ENCODE measurements at regions not wholly inside any gene's neighbourhood (a gene's known extent, or its start where the extent isn't known, plus 50 kb on each side); places are given as distances from the start of the nearest gene placed in this dataset.
"Not testable (repeated sequence)": the region's sequence is repeated elsewhere in the genome, so short reads cannot be mapped to it uniquely, and the experiment has no call there.

DNA sequence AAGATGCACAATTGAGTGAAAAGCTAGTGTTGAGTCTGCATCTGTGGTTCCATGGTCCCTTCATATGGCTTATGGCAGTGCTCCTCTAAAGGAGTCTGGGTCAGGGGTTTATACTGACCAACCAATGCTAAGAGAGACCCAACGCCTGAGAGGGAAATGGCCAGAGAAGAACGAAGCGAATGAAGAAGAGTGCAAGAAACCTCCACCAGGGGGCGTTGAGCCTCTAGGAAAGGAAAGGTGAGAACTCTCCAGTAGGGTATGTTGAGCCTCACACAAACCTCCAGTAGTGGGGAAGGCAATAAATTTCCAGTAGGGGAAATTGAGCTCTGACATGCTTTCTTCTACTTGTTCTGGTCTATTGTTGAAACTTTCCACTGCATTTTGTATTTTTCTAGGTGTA, 470.6 kb downstream of the PRDM9 start:
- no peak for DNase-seq (ENCODE audit: low spot score)

DNA sequence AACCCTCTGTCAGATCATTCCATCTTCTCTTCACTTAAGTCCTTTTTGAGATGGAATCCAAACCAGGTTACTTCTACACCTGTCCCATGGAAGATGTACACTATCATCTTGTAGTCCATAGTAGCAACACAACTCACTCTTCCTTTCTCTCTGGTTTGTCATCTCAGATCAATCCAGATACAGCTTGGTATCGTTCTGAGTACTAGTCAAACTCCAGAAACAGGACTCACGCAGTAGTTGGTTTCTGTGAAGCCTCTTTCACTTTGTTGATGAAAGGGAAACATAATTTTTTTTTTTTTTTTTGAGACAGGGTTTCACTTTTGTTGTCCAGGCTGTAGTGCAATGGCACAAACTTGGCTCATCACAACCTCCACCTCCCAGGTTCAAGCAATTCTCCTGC, 484.0 kb downstream of the PRDM9 start:
- no peak for DNase-seq (ENCODE audit: low spot score)

DNA sequence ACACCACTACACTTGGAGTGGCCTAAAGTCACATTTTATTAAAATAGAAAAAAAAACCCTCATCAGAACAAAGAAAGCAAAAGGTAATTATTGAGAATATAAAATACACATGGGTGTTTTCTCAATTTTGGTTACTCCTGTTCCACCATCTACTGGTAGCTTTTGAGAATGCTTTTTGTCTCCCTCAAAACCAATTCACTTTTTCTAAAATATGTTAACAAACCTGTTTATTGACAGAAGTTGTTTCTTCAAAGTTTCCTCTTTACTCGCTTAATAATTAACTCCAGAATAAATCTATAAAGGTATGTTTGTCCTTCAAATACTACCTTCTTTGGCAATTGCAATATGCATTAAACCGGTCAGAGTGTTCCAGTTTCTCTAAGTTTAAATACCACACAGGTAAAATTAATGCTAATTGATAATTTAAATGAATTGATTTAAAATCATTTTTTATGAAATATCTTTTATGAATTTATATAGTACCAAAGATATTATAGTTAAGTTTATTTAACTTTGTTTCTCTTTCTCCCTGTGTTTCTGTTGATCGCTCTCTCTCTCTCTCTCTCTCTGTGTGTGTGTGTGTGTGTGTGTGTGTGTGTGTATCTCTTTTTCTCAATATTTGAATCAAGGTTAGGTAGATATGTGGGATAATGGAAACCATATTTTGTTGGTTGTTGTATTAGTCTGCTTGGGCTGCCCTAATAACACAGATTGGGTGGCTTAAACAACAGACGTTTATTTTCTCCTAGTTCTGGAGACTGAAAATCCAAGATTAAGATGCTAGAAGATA, 487.4 kb downstream of the PRDM9 start:
- DNase-seq (ENCODE audit: low spot score), result no peak

DNA sequence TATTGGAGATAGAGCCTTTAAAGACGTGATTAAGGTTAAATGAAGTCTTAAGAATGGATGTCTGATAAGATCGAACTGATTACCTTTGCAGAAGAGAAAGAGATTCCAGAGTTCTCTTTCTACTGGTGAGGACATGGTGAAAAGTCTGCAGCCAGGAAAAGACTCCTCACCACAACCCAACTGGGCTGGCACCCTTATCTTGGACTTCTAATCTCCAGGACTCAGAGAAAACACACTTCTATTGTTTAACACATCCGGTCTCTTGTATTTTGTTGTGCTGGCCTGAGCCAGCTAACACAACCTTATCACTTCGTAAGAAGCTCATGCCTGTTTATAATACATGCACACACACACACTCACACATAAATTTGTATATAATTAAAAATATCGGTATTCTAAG, 489.1 kb downstream of the PRDM9 start:
- DNase-seq (ENCODE audit: low spot score), result no peak

DNA sequence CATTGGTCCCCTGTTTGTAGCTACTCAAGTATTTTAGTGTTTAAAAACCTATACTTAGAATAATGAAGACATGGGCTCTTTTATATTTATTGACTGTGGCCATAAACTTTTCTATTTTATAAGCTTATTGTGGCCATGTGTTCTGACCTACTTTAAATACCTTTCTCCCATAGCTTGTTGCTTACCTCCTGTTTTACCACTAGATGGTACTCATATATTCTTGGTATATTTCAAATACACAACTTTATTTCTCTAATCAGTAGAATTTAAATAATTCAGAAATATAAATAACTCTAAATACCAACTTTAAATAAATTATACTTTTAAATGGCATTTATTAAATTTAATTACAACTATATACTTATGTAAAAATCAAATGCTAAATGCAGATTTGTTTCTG, 498.0 kb downstream of the PRDM9 start:
- no peak for DNase-seq (ENCODE audit: low spot score)

DNA sequence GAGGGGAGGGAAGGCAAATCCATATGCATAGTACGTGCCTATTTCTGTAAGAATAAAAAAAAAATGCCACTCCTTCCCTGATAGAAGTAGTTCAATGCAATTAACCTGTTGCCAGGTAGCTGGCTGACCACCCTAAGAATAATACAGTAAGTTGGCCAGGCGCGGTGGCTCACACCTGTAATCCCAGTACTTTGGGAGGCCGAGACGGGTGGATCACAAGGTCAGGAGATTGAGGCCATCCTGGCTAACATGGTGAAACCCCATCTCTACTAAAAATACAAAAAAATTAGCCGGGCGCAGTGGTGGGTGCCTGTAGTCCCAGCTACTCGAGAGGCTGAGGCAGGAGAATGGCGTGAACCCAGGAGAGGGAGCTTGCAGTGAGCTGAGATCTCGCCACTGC, 510.3 kb downstream of the PRDM9 start:
- not testable (repeated sequence) for DNase-seq (ENCODE audit: low spot score)

DNA sequence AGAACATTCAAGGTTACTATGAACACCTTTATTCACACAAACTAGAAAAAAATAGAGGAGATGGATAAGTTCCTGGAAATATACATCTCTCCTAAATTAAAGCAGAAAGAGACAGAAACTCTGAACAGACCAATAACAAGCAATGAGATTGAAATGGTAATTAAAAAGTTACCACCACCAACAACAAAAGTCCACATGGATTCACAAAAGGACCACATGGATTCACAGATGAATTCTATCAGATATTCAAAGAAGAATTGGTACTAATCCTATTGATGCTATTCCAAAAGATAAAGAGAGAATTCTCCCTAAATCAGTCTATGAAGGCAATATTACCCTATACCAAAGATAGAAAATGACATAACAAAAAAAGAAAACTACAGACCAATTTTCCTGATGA, 518.9 kb downstream of the PRDM9 start:
- DNase-seq (ENCODE audit: low spot score), result no peak

DNA sequence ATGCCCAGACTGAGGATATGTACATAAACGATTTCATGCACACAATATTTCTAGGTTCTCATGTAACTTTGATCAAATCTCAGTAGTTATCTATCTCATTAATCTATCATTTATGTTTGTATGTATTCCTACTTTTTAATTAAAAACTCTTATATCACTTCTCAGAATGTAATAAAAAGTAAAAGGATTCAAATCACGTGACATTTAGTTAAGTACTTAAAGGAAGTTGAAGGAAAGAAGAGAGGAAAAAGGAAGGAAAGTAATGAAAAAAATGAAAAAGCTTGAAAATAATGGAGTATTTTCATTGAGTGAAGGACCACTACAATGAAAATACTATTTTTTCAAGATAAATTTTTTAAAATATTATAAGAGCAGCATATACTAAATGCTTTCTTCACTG, 535.3 kb downstream of the PRDM9 start:
- no peak for DNase-seq (ENCODE audit: low spot score)

DNA sequence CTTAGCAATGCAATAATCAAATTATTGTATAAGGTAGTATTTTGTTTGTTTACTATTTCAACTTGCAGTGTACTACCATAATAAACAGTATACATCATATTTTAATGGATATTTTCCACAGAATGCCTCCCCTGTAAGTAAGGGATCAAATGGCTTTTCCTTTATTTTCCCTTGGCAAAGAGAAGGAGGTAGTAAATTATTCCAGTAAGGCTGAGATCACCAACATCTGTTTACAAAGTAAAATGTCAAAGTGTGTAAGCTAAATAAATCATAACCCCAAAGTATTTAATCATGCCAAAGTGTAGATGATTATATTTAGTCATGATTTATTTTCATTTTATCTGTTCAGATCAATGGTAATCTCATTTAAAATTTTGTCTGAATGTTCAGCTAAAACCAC, 537.6 kb downstream of the PRDM9 start:
- DNase-seq (ENCODE audit: low spot score), result no peak

DNA sequence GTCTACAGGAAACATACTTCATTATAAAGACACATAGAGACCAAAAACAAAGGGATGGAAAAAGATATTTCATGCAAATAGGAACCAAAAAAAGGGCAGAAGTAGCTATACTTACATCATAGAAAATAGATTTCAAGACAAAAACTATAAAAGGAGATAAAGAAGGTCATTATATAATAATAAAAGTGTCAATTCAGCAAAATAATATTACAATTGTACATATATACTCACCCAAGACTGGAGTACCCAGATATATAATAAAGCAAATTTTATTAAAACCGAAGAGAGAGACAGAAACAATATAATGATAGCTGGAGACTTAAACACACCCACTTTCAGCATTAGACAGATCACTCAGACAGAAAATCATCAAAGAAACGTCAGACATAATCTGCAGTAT, 546.3 kb downstream of the PRDM9 start:
- DNase-seq (ENCODE audit: low spot score), result no peak

DNA sequence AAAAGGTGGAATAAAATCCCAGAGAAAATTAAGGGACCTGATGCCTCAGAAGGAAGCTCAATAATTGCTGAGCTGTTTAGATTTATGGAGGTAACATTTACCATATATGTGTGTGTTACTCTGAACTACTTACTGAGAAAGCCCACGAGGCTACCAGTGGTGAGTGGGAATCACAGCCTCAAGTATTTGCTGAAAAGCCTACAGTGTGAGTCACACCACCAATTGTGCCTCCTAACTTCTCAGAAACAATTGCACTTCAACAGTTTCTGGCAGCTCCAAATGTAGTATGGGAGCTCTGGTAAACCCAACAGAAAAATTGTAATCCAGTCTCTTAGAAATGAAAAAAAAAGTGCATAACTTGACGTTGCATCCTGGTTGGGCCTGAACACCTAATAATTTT, 551.6 kb downstream of the PRDM9 start:
- no peak for DNase-seq (ENCODE audit: low spot score)

DNA sequence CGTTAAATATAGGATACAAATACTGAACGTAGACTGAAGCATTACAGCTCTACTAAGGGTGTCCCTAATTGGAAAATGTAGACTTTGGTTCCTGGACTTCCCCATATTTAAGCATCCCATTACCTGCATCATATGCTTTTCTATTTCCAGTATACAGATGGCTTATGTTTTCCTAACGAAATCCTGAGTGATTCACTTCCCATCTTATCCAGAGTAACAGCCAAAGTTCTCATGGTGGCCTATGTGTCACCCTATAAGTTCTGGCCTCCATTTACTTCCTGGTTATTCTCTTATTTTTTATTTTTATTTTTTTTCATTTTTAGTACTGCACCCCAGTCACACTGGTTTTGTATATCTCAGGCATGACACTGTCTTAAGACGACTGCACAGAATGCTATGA, 552.3 kb downstream of the PRDM9 start:
- DNase-seq (ENCODE audit: low spot score), result no peak

DNA sequence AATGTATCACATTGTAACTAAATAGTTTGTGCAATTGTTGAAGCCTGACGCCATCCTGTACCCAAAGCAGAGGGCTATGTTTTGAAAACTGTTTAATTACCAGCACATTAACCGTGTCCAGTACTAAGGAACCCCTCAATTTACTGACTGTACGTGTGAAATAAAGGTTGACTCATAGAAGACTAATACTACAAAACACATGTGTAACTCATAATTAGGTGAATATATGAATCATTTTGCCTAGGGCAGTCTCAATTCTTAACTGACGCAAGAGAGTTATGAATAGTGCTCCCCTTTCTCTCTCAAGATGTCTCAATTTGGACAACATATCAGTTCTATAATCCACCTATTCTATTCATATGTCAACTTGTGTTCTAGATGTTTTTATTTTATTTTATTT, 558.4 kb downstream of the PRDM9 start:
- no peak for DNase-seq (ENCODE audit: low spot score)

DNA sequence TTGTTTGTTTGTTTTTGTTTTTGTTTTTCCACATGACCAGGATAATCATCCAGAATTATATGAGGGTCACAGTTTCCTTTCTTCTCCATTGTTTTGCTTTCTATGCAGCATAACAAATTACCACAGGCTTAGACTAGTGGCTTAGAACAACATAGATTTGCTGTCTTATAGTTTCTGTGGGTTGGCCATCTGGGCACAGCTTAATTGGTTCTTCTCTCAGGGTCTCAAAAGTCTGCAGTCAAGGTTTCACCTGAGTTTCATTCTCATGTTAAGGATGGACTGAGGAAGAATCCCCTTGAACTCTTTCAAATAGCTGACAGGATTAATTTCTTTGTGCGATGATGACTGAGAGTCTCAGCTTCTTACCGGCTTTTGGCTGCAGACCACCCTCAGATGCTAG, 559.8 kb downstream of the PRDM9 start:
- no peak for DNase-seq (ENCODE audit: low spot score)

DNA sequence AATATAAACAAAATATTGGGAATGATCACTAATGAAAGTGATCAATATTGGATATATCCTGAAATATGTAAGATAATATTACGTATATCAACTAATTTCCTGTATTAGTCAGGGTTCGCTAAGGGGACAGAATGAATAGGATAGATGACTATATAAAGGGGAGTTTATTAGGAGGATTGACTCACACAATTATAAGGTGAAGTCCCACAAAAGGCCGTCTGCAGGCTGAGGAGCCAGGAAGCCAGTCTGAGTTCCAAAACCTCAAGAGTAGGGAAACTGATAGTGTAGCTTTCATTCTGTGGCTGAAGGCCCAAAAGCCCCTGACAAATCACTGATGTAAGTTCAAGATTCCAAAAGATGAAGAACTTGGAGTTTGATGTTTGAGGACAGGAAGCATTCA, 561.1 kb downstream of the PRDM9 start:
- DNase-seq (ENCODE audit: low spot score), result no peak

DNA sequence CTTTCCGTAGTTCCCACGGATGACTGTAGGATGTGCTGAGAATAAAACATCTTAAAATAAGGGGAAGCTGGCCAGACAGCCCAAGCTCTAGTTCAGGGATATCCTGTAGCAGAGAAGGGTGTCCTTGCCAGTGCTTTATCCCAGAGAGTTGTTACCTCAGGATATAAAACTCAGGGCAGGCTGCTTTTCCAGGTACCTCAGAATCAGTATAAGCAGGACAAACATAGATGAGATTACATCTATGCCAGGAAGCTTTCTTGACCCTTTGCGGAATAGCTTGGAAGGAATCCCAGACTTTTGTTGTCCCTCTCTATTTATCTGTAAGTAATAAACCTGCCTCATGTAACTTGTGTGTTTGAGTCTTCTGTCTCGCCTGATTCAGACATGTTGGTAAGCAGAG, 565.7 kb downstream of the PRDM9 start:
- no peak for DNase-seq (ENCODE audit: low spot score)

DNA sequence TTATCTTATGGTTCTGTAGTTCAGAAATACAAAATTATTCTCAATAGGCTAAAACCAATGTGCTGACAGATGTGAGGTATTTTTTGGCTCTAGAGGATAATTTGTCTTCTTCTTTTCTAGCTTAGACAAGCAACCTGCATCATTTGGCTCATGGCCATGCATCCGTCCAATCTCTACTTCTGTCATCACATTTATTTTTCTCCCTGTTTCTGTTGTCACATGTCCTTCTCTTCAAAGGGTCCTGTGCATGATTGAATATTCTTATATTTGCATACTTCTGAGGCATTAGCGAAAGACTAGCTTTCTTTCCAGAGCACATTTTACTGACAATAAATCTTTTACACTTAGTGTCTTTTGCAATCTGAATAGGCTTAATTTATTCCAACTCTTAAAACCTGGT, 564.7 kb downstream of the CDH10 start:
- DNase-seq (ENCODE audit: low spot score), result no peak

DNA sequence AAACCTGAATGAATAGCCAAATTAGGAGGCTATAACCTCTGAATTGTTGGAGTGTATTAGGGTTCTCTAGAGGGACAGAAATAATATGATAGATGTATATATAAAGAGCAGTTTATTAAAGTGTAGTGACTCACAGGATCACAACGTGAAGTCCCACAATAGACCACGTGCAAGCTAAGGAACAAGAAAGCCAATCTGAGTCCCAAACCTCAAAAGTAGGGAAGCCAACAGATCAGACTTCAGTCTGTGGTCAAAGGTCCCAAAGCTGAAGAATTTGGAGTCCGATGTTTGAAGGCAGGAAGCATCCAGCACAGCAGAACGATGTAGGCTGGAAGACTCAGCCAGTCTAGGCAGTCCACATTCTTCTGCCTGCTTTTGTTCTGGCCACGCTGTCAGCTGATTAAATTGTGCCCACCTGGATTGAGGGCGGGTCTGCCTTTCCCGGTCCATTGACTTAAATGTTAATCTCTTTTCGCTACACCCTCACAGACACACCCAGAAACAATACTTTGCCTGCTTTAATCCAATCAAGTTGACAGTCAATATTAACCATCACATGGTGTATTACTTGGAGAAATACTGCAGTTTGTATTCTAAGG, 550.6 kb downstream of the CDH10 start:
- DNase-seq (ENCODE audit: low spot score), result no peak

DNA sequence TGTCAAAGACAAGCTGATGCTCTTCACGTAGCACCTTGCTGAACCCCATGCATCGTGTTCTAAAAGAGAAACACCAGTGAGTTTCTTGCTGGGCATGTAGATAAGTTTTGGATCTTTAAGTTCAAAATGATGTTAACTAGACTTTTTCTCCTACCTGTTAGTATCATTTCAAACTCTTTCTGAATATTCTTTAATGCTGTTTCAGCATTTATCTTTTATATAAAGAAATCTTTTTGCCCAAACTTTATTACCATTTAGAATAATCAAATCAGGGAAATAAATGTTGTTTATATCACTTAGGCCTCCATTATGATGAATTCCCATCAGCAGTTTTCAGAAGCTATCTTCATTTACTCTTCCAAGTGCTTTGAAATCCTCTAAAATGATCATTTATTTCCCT, 542.8 kb downstream of the CDH10 start:
- DNase-seq (ENCODE audit: low spot score), result no peak

DNA sequence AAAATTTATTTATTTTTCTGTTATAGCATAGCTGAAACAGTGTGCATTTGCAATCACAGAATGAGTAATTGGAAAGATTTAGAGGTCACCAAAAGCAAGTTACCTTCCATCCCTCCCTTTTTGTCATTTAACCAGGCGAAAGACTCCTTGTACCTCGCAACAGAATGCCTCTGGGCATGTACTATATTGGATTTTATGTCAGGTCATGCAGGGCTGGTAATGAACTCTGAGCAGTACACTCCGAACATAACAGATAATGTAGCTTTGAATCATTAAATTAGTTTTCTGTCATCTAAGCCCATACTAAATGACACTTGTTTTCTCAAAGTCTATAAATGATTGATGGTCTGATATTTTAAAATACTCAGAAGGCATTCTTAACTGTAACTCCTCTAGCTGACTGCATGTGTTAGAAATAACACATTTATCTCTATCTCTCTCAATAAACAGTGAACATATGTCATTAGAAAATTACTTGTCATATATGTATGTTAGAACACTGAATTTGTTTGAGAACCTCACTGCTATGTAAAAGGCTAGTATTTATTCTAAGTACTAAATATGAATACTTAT, 541.2 kb downstream of the CDH10 start:
- DNase-seq (ENCODE audit: low spot score), result no peak

DNA sequence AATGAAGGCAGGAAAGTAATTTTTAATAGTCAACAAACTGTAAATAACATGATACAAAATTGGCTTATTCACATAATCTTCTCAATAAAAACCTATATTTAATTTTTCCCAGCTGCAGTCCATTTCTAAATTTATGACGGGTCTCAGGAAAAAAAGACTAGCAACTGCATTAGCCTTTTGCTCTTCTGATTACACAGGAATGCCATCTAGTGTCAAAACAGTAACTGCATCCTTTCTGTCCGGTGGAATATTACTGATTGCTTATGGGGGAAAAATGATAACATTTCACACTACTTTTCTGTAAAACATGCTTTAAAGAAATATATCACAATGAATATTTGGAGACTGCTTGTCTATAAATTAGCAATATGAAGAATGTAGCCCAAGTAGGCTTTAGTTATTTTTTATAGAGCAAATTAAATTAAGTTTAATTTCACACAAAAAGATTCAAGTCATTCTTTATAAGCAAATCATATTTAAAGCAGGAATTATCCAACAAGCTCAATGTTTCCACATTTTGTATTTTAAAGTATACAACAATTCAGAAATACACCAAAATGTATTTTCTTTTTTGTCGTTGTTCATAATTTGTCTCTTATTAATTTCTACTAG, 534.7 kb downstream of the CDH10 start:
- no peak for DNase-seq (ENCODE audit: low spot score)

DNA sequence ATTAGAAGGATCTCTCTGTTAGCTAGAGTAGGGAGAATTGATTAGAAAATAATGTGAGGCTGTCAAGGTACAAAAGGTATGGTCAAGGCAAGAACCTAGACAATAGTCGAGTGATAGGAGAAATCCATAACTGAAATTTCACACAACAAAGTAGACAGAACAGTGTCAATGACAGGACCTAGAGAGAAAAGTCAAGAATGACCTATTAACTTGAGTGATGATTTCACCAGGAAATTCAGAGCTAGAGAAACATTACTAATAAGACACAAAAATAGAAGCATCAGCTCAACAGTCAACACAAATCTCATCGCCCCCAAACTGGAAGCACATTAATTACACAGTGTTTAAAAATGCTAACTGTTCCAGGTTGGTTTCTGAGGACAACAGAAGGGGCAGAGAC, 532.4 kb downstream of the CDH10 start:
- DNase-seq (ENCODE audit: low spot score), result no peak

DNA sequence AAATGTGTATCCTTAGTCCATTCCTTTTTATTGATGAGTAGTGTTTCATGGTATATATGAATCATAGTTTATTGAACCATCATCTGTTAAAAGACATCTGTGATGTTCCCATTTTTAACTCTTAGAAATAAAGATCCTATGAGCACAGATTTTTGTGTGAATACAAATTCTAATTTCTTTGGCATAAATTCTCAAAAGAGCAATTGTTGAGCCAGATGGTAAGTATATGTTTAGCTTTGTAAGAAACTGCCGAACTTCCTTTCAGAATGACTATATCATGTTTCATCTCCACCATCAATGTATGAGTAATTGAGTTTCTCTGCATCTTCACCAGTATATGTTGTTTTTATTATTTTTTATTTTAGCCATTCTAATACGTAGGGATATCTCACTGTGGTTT, 526.4 kb downstream of the CDH10 start:
- no peak for DNase-seq (ENCODE audit: low spot score)

Measured in left forelimb (tissue), 1 donor.